ENCODE measurements at regions not wholly inside any gene's neighbourhood (a gene's known extent, or its start where the extent isn't known, plus 50 kb on each side); places are given as distances from the start of the nearest gene placed in this dataset.

GRCh38 chr5:128615578-128615977, 77.5 kb upstream of the FBN2 start:
- TF ChIP-seq, protein P1, sequence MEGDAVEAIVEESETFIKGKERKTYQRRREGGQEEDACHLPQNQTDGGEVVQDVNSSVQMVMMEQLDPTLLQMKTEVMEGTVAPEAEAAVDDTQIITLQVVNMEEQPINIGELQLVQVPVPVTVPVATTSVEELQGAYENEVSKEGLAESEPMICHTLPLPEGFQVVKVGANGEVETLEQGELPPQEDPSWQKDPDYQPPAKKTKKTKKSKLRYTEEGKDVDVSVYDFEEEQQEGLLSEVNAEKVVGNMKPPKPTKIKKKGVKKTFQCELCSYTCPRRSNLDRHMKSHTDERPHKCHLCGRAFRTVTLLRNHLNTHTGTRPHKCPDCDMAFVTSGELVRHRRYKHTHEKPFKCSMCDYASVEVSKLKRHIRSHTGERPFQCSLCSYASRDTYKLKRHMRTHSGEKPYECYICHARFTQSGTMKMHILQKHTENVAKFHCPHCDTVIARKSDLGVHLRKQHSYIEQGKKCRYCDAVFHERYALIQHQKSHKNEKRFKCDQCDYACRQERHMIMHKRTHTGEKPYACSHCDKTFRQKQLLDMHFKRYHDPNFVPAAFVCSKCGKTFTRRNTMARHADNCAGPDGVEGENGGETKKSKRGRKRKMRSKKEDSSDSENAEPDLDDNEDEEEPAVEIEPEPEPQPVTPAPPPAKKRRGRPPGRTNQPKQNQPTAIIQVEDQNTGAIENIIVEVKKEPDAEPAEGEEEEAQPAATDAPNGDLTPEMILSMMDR (IDR thresholded peaks at IDR 0.05): no peak
- TF ChIP-seq POLR2A (IDR thresholded peaks at IDR 0.05): no peak
- Histone ChIP-seq H3K4me1 (no peaks in the 10 kb centered on the region), H3K27me3 (no peaks in the 10 kb centered on the region), H3K9me3 (no peaks in the 10 kb centered on the region), H3K4me3 (replicated peaks in 1 of 3) (no peak overlapping the region), H3K36me3 (no peaks in the 10 kb centered on the region), H3K27ac (no peak overlapping the region)
- intact Hi-C loops (cut with DNase I): no loop called here
- DNase-seq: no peak

DNA sequence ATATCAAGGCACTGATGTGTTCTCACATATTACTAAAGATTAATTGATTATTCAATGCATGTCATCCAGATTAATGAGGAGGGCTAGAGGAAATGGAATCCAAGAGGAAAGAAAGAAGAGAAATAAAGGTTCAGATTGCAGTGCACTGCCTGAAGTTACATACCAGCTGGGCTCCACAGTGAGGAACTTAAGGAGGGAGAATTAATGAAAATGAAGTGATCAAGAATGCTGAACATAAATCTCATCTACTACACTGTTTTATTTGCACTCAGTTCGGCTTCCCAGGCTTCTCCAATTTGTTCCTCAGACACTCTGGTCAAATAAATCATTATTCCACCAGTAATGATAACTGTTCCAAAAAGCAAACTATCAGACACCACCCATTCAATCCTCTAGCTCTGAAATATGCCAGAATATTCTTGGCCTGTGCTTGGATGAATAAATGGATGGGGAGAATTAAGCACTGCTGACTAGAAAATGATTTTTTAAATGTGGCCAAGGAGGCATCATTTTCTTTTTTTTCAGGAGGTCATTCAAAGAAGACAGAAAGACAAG, 88.6 kb upstream of the FBN2 start:
- 57 to 65% methylated on average over 1 of the region's 1 CpG for WGBS, 2 donors
- H3K4me3 ChIP-seq (replicated peaks in 1 of 3): no peak overlapping the region
- no peaks in the 10 kb centered on the region for H3K4me1 ChIP-seq
- no peak for DNase-seq
- intact Hi-C loops (cut with DNase I): no loop called here
- no peak for TF ChIP-seq POLR2A (IDR thresholded peaks at IDR 0.05)
- TF ChIP-seq, protein P1 (IDR thresholded peaks at IDR 0.05): no peak
- H3K9me3 ChIP-seq: no peaks in the 10 kb centered on the region
- H3K27me3 ChIP-seq: no peaks in the 10 kb centered on the region
- no peak overlapping the region for H3K27ac ChIP-seq
- no peaks in the 10 kb centered on the region for H3K36me3 ChIP-seq

- Histone ChIP-seq H3K4me1 (no peaks in the 10 kb centered on the region), H3K4me3 (replicated peaks in 1 of 3) (no peak overlapping the region), H3K27ac (no peak overlapping the region), H3K9me3 (no peaks in the 10 kb centered on the region), H3K36me3 (no peaks in the 10 kb centered on the region), H3K27me3 (no peaks in the 10 kb centered on the region)
- no peak for TF ChIP-seq POLR2A (IDR thresholded peaks at IDR 0.05)
- TF ChIP-seq, protein P1 (IDR thresholded peaks at IDR 0.05): no peak
- WGBS, 2 donors: 81 to 85% methylated on average over 1 of the region's 1 CpG
- intact Hi-C loops (cut with DNase I): no loop called here
- DNase-seq: no peak
Observed at GRCh38 chr5:128627939-128628338, 89.9 kb upstream of the FBN2 start.

DNA sequence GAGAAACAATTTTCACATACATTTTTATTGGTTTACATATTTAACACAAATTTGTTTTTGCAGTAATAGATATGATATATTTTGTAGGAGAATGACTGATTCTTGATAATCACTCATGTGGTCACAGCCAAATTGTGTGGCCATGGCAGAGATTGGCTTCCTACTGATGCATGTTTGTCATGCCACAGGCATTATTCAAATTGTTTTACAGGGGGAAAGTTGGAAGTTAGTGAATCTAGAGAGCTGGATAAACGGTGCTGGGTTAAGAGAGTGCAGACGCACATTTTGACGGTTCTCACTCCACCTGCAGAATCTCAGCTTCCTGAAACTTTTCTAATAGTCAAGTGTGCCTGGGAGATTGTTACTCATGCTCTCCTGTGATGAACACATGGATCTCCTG, 91.1 kb upstream of the FBN2 start:
- H3K27ac ChIP-seq: no peak overlapping the region
- H3K4me3 ChIP-seq (replicated peaks in 1 of 3): no peak overlapping the region
- TF ChIP-seq, protein P1 (IDR thresholded peaks at IDR 0.05): no peak
- no peaks in the 10 kb centered on the region for H3K36me3 ChIP-seq
- H3K27me3 ChIP-seq: no peaks in the 10 kb centered on the region
- no peaks in the 10 kb centered on the region for H3K4me1 ChIP-seq
- no peaks in the 10 kb centered on the region for H3K9me3 ChIP-seq
- intact Hi-C loops (cut with DNase I): no loop called here
- DNase-seq: no peak
- WGBS, 2 donors: 53 to 68% methylated on average over 3 of the region's 3 CpGs

DNA sequence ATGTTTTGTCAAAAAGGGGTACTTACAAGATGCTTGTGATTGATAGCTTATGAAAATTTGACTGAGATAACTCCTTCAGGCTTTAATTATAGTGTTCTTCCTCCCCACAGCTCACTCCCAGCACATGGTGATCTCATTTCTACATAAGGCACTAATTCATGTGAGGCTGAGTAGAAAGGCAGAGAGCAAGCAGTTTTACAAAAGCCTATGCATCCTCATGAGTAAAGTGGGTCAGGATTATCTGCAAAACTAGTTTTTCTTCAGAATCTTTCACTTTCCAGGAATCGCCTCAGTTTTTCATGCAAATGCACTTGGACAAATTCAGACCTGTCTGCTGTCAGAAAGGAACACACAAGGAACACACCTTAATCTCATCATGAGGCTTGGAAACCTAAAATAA, 92.1 kb upstream of the FBN2 start:
- no peak for DNase-seq
- Histone ChIP-seq H3K9me3 (no peaks in the 10 kb centered on the region), H3K36me3 (no peaks in the 10 kb centered on the region), H3K27ac (no peak overlapping the region), H3K4me1 (no peaks in the 10 kb centered on the region), H3K27me3 (no peaks in the 10 kb centered on the region), H3K4me3 (replicated peaks in 1 of 3) (no peak overlapping the region)
- intact Hi-C loops (cut with DNase I): no loop called here
- 91 to 98% methylated on average over 1 of the region's 1 CpG for WGBS, 2 donors
- TF ChIP-seq POLR2A (IDR thresholded peaks at IDR 0.05): no peak
- TF ChIP-seq, protein P1 (IDR thresholded peaks at IDR 0.05): no peak

Measured in thyroid gland (tissue), 4 donors.